GM21515 (cell line): ENCODE measurements at regions not wholly inside any gene's neighbourhood (a gene's known extent, or its start where the extent isn't known, plus 50 kb on each side); places are given as distances from the start of the nearest gene placed in this dataset.

ENCODE experiments used
- ATAC-seq: cut with Tn5 transposase; IDR thresholded peaks from one replicate; pipeline ENCODE4 v1.9.1; 2021; ENCODE audit not compliant: unreplicated experiment

DNA sequence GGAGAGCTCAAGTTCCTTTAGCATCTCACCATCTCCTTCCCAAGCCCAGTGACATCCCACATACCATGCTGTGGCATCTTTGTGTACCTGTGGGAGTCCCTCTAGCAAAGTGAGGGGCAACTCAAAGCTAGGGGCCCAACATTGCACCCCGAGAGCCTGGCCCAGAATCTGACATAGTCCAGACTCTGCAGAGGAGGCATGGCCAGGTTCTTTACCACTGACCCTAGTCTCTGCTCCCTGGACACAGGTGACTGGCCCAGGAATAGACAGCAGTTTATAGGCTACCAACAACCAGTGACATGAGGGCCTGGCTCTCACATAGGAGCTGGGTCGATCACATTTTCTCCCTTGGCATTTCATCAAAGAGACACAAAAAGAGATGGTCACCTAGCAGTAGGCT lies 444.0 kb upstream of the ZMIZ1 start:
- no peak for ATAC-seq

DNA sequence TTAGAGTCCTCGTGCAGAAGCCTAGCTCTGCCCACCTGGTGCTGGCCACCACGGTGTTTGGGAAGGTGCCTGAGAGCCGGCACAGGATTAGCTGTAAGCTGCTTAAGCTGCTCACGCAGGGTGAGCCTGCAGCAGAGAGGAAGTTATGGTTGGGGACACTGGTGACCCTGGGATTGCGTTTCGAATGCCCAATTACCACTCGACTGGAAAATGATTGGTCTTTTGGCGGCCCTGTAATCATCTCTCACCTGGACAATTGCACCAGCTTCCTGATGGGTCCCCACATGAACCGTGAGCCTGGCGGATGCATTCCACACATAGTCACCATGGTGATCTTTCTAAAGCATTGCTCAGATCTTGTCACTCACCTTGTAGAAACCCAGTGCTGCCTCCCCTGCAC lies 442.3 kb upstream of the ZMIZ1 start:
- no peak for ATAC-seq

DNA sequence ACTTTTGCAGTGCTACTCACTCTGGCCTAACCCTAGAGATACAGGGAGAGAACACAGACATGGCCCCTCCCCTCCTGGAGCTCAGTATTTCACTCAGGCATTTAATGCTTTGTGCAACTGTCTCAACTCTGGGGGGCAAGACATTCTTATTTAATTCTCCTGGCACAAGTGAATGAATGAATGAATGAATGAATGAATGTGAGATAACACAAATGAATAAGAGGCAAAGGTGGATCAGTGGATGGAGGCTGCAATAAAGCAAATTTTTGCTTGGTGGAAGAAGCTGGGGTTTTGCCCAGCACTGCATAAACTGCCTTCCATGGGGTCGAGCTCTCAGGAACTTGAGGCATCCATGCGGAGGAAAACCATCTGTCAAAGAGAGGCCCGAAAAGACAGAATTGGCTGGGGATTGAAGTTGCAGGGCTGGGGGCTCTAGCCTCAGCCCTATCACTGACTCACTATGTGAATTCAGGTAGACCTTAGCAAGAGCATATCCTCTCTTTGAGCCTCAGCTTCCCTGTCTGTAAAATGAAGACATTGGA lies 441.4 kb upstream of the ZMIZ1 start:
- ATAC-seq, result no peak

DNA sequence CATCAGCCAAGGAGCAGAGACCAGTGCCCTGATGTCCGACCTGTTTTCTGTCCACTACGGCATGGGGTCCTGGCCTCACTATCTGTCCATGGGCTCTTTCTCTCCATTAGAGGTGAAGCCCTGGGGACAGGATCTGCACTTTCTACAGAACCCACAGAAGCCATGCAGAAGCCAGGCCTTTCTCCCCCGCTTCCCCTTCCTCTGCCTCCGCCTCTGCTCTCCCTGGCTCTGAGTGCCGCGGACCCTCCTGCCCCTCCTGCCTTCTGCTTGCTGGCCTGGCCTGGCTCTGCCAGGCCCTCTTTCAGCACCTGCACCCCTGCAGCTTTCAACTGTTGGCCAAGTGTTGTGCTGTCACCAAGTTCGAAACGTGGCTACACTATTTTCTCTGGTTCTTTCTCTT lies 439.8 kb upstream of the ZMIZ1 start:
- ATAC-seq, result no peak

DNA sequence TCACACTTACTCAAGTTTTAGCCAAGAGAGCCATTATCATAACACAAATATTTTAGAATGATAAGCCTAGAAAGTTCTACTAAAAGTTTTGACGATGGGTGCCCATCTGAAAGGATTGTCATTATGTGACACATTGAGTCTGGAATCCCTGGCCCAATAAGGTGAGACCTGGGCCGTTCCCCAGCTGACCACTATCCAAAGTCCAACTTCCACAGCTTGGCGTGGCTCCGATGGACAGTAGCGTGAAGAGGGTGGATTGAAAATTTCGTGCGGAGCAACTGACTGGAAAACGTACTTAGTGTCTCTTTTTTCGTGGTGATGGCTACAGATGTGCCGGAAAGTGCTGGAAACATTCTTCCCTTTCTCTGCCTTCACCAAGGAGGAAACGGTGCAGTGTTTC lies 439.0 kb upstream of the ZMIZ1 start:
- no peak for ATAC-seq

DNA sequence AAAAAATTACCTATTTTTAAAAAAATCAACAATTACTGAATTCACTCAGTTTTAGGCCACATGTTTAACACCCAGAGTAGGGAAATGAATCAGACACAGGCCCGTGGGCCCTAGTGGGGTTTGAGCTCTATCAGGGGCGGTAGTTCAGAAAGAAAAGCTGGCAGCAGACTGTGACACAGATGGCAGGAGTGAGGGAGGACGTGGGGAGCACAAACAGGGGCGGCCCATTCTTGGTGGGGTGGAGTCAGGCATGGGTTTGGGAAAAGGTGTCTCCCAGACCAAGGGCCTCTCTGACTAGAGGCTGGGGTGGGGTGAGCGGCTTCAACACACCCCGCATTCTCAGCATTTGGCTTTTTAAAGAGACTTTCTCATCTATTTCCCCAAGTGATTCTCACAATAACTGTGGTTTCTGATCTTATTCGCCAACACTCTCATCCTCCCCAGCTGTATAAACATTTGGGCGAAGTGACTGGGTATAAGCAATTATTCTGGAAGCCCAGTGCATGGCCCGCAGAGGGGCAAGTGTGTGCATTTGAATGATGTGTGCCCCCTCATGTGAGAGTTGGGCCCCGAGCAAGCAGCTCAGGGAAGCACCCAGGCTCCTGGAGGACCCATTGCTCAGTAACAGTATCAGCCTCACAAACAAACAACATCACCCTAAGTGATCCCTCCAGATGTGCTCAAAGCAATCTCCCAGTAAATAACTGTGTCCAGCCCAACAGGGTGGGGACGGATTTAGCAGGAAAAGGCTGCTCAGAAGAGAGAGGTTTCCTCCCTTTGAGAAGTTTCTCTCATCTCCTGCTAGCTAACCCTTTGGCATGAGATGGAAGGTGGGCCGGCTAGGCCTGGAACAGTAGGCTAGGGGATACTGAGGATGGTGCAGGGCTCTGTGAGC lies 437.6 kb upstream of the ZMIZ1 start:
- no peak for ATAC-seq

DNA sequence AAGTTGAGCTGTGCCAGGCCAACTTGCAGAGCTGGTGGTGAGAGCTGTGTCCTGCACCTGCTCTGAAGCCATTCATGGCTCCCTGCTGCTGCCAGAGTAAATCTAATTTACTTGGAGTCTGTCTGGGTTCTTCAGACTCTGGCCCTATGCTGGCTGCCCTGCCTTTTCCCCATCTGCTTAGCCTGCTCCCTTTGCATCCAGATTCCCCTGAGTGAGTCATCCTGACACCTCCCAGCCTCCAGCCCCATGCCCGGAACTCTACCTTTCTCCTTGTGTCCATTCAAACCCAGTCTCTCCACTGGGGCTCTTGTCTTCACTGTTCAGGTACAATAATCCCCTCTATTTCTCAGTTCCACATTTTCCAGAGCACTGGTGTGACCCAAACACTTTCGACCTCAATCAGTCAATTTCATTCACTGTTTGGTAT lies 434.4 kb upstream of the ZMIZ1 start:
- peak; percentile 66 for ATAC-seq

DNA sequence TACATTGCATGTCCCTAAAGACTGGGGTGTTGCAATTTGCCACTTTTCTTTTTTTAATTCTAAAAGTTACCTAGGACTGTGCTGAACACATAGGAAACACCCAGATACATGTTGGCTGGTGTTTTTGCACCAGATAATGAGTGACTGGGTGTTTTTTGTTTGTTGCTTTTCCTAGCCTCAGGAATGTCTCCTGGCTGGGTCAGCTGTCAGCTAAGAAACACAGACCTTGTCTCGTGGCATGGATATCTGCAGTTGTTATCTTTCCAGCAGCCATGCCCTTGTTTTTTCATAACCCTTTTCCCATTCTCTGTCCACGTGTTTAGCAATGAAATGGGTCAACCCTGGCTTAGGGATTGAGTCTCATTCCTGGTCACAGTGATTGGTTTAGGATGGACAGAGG lies 433.9 kb upstream of the ZMIZ1 start:
- ATAC-seq, result no peak

DNA sequence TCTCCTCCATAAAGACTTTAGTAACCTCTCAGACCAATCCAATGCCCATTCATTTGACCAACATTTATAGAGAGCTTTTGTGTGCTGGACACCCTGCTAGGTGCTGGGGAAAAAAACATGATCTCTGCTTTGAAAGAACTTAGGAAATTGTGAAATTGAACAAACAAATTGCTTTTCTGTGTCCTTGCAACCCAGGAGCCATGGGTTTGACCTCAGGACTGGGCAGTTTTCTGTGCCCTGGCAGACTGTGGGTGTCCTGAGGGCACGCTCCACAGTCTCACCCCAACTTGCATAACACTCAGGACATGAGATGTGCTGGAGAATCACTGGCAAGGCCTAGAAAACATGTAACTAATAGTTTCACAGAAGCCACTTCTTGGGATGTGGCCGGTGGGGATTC lies 429.1 kb upstream of the ZMIZ1 start:
- ATAC-seq, result no peak

DNA sequence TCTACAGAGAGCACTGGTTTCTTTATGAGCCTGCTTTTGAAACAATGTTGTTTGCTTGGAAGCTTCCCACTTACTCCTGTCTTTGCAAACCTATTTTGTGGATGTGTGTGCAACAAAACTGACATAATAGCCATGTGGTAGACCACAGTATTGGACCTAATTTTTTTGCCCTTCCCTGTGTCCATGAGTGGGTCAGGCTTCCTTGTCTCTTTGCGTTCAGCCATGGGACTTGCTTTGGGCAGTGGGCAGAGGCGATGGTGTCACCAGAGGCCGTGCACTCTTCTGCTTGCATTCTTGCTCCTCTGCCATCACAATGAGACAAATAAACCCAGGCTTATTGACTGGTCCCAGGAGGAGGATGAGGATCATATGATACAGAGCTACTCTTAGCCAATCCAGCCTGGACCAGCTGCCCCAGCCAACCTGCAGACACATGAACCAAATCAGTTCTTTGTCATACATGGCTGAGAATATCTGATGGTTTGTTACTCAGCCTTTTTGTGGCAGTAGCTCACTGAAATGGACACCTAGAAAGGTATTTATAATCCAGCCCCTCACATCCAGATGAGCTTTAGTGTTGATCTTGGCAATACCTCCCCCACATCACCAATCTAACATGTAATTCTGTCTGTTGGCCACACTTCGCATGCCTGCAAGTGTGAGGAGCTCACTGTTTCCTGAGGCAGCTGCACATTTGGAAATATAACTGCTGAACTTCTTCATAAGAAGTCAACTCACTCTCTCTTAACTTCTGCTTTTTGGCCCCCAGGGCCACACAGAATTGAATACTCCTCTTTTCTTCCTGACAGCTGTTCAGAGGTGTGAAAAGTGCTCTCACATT lies 427.8 kb upstream of the ZMIZ1 start:
- ATAC-seq, result no peak

DNA sequence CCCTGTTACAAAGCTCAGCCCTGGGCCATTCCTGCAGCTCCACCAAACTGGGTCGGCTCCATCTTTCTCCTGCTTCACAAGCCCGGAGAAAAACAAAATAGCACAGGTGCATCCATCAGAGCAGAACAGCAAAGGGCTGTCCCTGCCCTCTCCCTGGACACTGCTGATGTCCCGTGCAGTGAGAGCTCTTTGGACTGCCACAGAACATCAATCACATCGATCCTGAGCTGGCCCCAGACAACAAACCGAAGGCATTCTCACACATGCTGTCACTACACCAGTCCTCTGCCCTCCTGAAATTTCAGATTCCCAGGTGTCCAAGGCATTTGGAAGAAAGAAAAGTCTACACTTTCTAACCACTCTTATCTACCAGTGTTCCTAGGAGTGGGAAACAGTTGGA lies 427.1 kb upstream of the ZMIZ1 start:
- ATAC-seq, result no peak

DNA sequence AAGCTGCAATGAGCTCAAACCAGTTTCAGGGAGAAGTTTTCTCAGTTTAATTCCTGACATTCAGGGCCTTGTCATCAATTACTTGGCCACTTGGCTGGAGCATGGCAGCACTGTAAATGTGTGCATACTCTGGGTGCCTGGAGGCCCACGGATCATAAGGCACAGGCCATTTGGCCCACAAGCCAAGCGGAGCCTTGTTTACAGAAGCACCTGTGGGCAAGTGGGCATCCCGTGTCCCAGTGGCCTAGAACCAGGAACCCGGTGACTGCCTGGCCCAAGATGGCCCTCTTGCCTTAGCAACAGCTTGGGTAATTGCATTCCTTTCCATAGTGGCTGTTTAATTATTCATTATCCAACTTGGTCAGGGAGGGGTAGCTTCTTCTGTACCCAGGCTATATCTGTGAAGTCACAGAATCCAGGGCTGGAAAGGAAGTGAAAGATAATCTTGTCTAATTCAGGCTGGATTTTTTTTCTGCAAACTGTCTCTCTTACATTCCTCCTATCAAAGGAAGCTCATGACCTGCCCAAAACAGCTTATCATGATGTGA lies 426.4 kb upstream of the ZMIZ1 start:
- ATAC-seq, result no peak

DNA sequence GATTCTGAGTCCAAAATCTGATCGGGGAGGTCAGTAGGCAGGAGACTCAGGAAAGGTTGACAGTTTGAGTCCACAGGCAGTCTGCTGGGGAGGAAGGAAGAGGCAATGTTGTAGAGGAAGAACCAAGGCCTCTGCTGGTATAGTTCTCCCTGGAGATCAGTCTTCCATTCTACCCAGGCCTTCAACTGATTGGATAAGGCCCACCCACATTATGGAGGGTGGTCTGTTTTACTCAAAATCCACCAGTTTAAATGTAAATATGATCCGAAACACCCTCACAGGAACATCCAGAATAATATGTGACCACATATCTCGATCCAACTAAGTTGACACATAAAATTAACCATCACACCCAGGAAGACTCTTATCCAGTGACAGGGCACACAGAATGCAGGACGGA lies 425.3 kb upstream of the ZMIZ1 start:
- no peak for ATAC-seq

DNA sequence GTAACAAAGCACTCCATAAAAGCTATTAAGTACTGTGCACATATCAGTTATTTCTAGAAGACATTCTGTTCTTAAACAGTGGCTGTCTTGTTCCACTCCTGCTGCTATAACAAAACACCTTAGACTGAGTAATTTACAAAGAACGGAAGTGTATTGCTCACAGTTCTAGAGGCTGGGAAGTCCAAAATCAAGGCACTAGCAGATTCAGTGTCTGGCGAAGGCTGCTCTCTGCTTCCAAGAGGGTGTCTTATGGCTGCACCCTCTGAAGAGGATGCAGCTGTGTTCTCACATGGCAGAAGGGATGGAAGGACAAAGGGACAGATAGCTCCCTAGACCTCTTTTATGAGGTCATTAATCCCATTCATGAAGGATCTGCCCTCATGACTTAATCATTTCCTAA lies 424.2 kb upstream of the ZMIZ1 start:
- no peak for ATAC-seq

DNA sequence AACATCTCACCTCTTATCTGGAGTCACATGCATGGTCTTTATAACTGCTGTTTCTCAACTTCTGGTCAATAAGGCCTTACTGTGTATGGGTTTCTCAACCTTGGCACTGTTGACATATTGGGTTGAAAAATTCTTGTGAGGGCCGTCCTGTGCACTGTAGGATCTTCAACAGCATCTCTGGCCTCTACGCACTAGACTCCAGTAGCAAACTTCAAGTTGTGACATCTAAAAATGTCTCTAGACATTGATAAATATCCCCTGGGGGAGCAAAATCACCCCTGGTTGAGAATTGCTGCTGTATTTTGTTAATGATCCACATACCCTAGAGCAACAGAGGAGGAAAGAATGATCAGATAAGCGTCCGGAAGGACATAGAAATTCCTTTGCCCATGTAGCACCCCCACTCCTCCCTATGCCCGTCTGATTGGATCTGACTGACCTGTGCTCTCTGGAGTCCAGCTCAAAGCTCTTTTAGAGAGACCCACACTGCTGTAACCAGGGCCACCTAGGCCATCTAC lies 423.5 kb upstream of the ZMIZ1 start:
- ATAC-seq, result no peak

DNA sequence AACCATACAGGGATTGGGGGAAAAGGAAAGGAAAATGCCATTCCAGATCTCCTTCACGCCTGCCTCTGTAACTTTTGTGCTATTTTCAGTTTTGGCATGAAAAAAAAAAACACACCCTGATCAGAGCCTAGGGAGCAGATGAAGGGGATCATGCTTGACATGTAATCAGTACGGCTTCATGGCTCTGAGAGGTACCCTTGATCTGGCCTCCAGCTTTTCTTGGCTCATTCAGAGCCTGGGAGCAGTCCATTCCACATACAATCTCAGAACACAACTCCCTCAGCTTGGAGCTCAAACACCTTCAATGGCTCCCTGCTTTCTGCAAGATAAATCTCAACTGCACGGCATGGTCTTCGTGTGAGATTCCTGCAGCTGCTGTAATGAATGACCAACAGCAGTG lies 422.8 kb upstream of the ZMIZ1 start:
- ATAC-seq, result no peak

DNA sequence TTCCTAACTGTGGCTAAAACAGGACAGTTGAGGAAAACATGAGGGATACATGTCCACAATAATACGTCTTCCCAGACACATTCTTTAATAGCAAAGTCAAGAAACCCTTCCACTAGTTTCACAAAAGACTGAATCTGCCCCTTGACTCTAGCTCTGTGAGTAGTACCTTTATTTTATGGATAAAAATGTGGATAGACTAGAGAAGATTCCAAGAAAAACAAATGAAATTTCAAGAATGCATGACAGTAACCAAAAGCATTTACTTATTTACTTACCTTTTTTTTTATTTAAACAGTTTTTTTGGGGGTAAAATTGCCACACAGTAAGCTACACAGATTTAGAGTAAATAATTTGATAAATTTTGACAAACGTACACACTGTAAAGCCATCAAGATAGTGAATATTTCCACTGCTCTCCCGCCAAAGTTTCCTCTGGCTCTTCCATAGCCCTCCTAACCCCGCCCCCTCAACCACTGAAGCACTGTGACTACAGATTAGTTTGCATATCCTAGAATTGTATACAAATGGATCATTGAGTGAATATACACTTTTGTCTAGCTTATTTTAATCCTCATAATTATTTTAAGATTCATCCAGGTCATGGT lies 420.4 kb upstream of the ZMIZ1 start:
- ATAC-seq, result no peak

DNA sequence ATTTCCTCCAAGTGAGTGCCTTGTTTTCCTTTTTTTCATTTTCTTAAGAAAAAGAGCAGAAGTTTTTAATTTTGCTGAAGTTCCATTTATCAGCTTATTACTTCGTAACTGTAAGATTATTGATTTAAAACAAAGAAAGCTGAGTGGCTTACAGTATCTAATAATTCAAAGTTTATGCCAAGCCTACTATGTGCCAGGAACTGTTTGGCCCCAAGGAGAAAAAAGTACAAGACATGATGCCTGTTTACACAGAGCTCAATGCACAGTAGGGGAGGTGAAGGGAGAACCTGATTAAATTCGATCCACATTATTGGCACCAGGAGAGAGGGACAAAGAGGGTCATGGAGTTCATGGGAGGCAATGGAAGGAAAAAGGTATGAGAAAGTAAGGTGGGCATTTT lies 419.3 kb upstream of the ZMIZ1 start:
- ATAC-seq, result no peak

DNA sequence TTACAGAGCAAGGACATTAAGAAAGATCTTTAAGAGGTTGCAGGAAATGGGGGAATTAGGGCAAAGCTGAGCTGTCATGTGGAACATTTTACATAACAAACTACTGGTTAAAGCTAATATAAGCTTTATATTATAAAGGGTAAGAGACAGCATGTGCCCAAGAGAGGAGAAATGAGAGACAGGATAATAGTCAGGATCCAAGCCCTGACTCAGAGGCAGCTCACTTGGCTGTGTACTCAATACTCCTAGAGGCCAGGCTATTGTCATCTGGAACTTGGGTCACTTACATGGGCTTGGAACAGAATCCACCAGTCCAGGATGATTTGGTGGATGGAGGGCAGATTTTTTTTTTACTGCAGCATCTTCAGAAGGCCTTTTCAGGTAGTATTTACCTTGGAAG lies 418.6 kb upstream of the ZMIZ1 start:
- ATAC-seq, result no peak

DNA sequence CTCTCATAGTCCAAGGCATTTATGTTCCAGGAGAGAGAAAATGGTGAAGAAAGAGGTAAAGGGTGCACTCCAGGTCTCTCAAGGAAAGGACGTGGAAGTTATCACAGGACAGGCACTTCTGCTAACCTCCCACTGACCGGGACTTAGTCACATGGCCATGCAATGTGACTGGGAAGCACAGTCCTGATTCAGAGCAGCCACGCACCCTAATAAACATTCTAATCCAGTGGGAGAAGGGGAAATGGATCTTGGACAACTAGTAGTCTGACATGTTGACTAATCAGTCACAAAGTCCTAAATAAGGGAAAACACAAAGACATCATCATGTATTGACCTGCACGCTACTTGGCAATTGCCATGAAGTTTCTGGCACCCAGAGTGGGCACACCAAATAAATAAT lies 417.5 kb upstream of the ZMIZ1 start:
- no peak for ATAC-seq

DNA sequence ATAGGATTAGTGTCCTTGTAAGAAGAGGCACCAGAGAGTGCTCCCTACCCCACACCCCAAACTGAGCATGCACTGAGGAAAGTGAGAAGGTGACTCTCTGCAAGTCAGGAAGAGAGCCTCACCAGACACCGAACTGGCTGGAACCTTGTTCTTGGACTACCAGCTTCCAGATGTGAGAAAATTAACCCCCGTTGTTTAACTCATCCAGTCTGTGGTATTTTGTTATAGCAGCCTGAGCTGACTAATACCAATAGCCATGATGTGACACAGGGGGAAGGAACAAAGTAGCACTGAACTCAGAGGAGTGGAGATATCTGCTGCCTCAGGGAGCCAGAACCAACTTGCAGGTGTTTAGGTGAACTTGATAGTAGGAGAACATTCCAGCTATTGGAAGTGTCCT lies 415.2 kb upstream of the ZMIZ1 start:
- ATAC-seq, result no peak
